OCI-LY7 (cell line): ENCODE measurements at regions not wholly inside any gene's neighbourhood (a gene's known extent, or its start where the extent isn't known, plus 50 kb on each side); places are given as distances from the start of the nearest gene placed in this dataset.

Source experiments
- CTCF ChIP-seq: fragments of 200-600 bp; sonication (generic); conservative IDR thresholded peaks from 2 replicates; pipeline ENCODE4 v1.5.1; 2014; ENCODE audit warnings: mild to moderate bottlenecking, antibody characterized with exemption, low read length, moderate library complexity, mixed read lengths
- EZH2phosphoT487 ChIP-seq: fragments of 200-600 bp; sonication (generic); IDR thresholded peaks from 2 replicates; pipeline ENCODE4 v1.6.1; 2018; ENCODE audit warnings: low read depth, borderline replicate concordance, mild to moderate bottlenecking, mixed run types, antibody characterized with exemption, low read length, moderate library complexity, mixed read lengths

DNA sequence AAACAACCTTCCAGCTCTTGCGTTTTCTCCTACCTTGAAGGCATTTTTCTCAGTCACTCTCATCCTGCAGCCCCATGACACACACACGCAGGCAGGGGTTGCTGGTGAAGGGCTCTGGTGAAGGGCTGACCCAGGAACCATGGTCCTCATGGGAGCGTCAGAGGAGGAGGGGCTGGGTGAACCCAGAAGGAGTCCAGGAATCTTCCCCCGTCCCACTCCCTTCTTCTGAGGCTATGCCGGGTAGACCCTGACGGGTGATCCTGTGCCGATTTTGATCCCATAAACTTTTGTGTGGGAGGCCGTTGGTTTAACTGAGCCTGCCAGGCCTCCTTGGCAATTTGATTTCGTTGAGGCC is 278.4 kb upstream of the FOXF1 start:
- no peak for TF ChIP-seq EZH2phosphoT487
- TF ChIP-seq CTCF = no peak
